HG03565 (cell line): ENCODE measurements at regions not wholly inside any gene's neighbourhood (a gene's known extent, or its start where the extent isn't known, plus 50 kb on each side); places are given as distances from the start of the nearest gene placed in this dataset.
"Not testable (repeated sequence)": the region's sequence is repeated elsewhere in the genome, so short reads cannot be mapped to it uniquely, and the experiment has no call there.

Experiments
- ATAC-seq: cut with Tn5 transposase; IDR thresholded peaks from one replicate; pipeline ENCODE4 v1.9.1; 2021; ENCODE audit warnings: mild to moderate bottlenecking, moderate library complexity; ENCODE audit not compliant: unreplicated experiment

- ATAC-seq: no peak
Measured at GRCh38 chr12:68539615-68539952, 71.1 kb upstream of the RAP1B start.

GRCh38 chr12:68540768-68541167, 69.9 kb upstream of the RAP1B start:
- ATAC-seq: not testable (repeated sequence)

GRCh38 chr12:68547318-68547717, 63.4 kb upstream of the RAP1B start:
- not testable (repeated sequence) for ATAC-seq

- not testable (repeated sequence) for ATAC-seq
Measured at GRCh38 chr12:68552605-68553195, 58.0 kb upstream of the RAP1B start.

GRCh38 chr12:68557011-68557730, 53.5 kb upstream of the RAP1B start:
- no peak for ATAC-seq

- ATAC-seq: no peak
Measured at GRCh38 chr12:68559246-68559645, 51.5 kb upstream of the RAP1B start.

- ATAC-seq: no peak
Measured at GRCh38 chr12:68559984-68560850, 50.5 kb upstream of the RAP1B start.

- ATAC-seq: no peak
Measured at GRCh38 chr12:68560851-68561422, 49.8 kb upstream of the RAP1B start.
